Fibroblast of mammary gland (primary cell): ENCODE measurements at regions not wholly inside any gene's neighbourhood (a gene's known extent, or its start where the extent isn't known, plus 50 kb on each side); places are given as distances from the start of the nearest gene placed in this dataset.

Experiments
- DNase-seq: peaks from one replicate; pipeline ENCODE4 v3.0.0-alpha.2; 2010; ENCODE audit warnings: low read depth
- H3K4me3 ChIP-seq: 2 replicates; pipeline ENCODE4 v1.5.1; 2011; ENCODE audit warnings: low read depth, mild to moderate bottlenecking, low read length, moderate library complexity; ENCODE audit not compliant: control insufficient read depth
- CTCF ChIP-seq: conservative IDR thresholded peaks from 2 replicates; pipeline ENCODE4 v1.5.1; 2011; ENCODE audit warnings: low read depth, low read length, inconsistent platforms; ENCODE audit not compliant: control insufficient read depth, insufficient read depth

GRCh38 chr2:147109291-147109690 lies 735.5 kb upstream of the ACVR2A start:
- no peak for TF ChIP-seq CTCF
- DNase-seq = no peak
- no peak overlapping the region for H3K4me3 ChIP-seq

DNA sequence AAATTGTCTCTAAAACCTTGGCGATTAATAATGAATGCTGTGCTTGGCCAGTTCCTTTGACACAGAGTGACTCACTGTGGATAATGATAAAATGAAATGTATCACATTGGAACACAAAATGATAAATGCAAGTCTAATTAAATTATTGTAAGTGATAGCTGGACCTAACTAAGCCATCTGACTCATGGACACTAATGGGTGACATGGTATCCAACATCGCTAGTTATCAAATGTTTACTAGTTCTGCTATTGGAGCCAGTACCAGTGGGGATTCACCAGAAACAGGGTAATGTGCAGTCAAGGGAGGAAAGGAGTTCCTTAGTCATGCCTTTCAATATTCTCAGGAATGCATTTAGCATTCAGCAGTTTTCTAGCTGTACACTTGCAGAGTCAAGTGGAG lies 736.3 kb upstream of the ACVR2A start:
- TF ChIP-seq CTCF = no peak
- DNase-seq = peak; percentile 69
- no peak overlapping the region for H3K4me3 ChIP-seq

- H3K4me3 ChIP-seq = no peak overlapping the region
- TF ChIP-seq CTCF = no peak
- DNase-seq = peak; percentile 34
Observed at GRCh38 chr2:147101941-147102790, 742.7 kb upstream of the ACVR2A start.

DNA sequence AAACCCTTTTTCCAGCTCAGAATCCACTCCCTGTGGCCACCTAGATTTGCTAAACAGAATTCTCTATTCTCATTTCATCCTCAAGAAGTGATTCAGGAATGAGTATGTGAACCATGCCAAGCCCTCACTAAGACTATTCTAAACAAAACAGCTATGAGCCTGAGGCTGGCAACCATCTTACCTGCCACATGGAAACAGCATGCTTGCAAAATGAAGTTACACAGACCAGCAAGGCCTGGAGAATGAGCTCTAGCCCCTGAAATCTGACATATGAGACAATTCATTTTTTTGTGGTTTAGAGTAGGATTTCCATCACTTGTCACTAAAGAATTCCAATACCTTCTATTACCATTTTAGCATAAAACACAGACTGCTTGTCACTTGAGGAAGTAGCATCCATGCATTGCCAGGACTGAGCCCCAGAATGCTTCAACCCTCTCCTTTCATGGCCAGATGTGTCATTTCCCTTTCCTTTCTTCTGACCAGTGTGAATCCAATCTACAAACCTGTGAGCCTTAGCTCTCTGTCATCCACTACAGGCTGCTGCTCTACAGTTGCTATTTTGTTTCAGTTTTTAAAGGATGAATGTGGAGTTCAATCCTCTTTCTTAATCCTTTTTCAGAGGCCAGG lies 744.3 kb upstream of the ACVR2A start:
- TF ChIP-seq CTCF = no peak
- DNase-seq = peak; percentile 68
- H3K4me3 ChIP-seq = no peak overlapping the region

- no peak for DNase-seq
- TF ChIP-seq CTCF = no peak
- H3K4me3 ChIP-seq = no peak overlapping the region
Observed at GRCh38 chr2:147099845-147100244, 745.0 kb upstream of the ACVR2A start.

DNA sequence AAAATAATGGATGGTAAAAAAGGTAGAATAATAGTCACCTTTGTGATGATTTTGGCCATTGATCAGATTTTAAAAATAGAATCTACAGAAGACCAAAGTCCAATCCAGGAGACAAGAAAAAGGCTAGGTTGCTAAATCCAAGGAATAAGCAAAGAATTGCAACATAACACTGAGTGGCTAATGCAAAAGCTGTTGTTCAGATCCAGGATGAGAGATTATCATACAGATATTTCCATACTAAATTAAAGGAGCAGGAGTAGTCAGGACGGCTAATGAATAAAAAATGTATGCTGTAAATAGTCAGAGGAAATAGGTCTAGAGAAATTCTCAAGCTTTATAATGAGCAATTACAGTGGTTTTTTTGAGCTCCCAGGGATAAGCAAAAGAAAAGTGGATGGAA lies 745.9 kb upstream of the ACVR2A start:
- peak; percentile 34 for DNase-seq
- TF ChIP-seq CTCF = no peak
- no peak overlapping the region for H3K4me3 ChIP-seq

GRCh38 chr2:147097747-147098146 lies 747.1 kb upstream of the ACVR2A start:
- no peak for DNase-seq
- no peak overlapping the region for H3K4me3 ChIP-seq
- no peak for TF ChIP-seq CTCF
